ENCODE measurements at regions not wholly inside any gene's neighbourhood (a gene's known extent, or its start where the extent isn't known, plus 50 kb on each side); places are given as distances from the start of the nearest gene placed in this dataset.

- Histone ChIP-seq H3K4me3 (ENCODE audit: low read length) (no peak overlapping the region), H3K79me2 (replicated peaks; ENCODE audit: insufficient read depth, low read length) (no peaks in the 10 kb centered on the region), H4K20me1 (ENCODE audit: insufficient read depth) (no peaks in the 10 kb centered on the region), H3K9me3 (ENCODE audit: low read length) (no peaks in the 10 kb centered on the region), H3K27ac (ENCODE audit: low read length) (no peak overlapping the region), H3F3A (ENCODE audit: insufficient read depth, low read length, poor library complexity, severe bottlenecking) (no peaks in the 10 kb centered on the region), H3K4me2 (ENCODE audit: low read length) (no peak overlapping the region), H3K9me2 (ENCODE audit: insufficient read depth, low read length) (no peaks in the 10 kb centered on the region), H3K9ac (ENCODE audit: low read length) (no peak overlapping the region), H2AFZ (ENCODE audit: low read depth, low read length) (no peak overlapping the region), H3K27me3 (ENCODE audit: insufficient read depth, low read depth, low read length) (no peaks in the 10 kb centered on the region), H3K36me3 (ENCODE audit: insufficient read depth, low read length) (no peaks in the 10 kb centered on the region)
- TF ChIP-seq TAF1 (IDR thresholded peaks at IDR 0.05; ENCODE audit: low read depth), result no peak
Measured at GRCh38 chr3:20798666-20799065, 612.7 kb upstream of the SGO1 start.

DNA sequence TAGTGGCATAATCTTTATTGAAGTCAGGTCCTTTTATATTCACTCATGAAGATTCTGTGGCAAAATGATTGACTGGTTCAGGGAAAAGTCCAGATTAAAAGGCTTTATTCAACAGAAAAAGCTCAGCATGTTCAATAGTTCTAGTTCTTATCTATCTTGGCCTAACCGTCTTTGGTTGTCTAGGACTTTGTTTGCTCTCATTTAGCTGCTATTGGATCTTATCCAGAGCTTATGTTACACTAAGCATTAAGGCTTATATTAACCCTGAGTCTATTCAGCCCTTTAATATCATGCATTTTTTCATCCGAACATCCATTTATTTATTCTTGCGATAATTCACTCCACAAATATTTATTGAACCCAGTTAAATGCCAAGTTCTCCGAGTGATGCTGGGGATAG is 601.0 kb upstream of the SGO1 start:
- Histone ChIP-seq H3K9me2 (ENCODE audit: insufficient read depth, low read length) (no peaks in the 10 kb centered on the region), H4K20me1 (ENCODE audit: insufficient read depth) (no peaks in the 10 kb centered on the region), H3K4me3 (ENCODE audit: low read length) (no peak overlapping the region), H3K4me2 (ENCODE audit: low read length) (no peak overlapping the region), H3K9ac (ENCODE audit: low read length) (no peak overlapping the region), H3K27me3 (ENCODE audit: insufficient read depth, low read depth, low read length) (no peaks in the 10 kb centered on the region), H3K27ac (ENCODE audit: low read length) (no peak overlapping the region), H3K36me3 (ENCODE audit: insufficient read depth, low read length) (no peaks in the 10 kb centered on the region), H3K9me3 (ENCODE audit: low read length) (no peaks in the 10 kb centered on the region), H3K79me2 (replicated peaks; ENCODE audit: insufficient read depth, low read length) (no peaks in the 10 kb centered on the region), H2AFZ (ENCODE audit: low read depth, low read length) (no peak overlapping the region), H3F3A (ENCODE audit: insufficient read depth, low read length, poor library complexity, severe bottlenecking) (no peaks in the 10 kb centered on the region)
- TF ChIP-seq SMC3 (conservative IDR thresholded peaks at IDR 0.05; ENCODE audit: poor library complexity), result no peak
- no peak for TF ChIP-seq MXI1 (conservative IDR thresholded peaks at IDR 0.05; ENCODE audit: poor library complexity, severe bottlenecking)
- no peak for TF ChIP-seq TAF1 (IDR thresholded peaks at IDR 0.05; ENCODE audit: low read depth)
- no peak for TF ChIP-seq REST (IDR thresholded peaks at IDR 0.05; ENCODE audit: borderline replicate concordance)
- TF ChIP-seq POLR2AphosphoS5 (IDR thresholded peaks at IDR 0.05), result no peak

DNA sequence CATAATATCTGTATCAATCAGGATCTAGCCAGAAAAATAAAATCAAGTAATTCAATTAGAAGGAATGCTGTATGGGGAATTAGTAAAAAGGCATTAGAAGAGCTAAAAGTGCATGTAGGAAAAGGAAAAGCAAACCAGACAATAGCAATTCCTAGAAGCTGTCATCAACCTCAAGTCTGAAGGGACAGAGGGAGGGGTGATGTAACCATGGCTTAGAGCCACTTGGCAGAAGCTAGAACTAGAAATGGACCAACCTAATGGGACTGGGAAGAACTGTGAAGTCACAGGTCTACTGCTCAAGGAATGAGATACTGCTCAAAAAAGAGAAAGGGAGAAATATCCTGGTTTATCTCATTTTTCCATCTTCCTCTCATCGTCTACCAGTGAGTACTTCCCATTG is 590.7 kb upstream of the SGO1 start:
- no peaks in the 10 kb centered on the region for H3F3A ChIP-seq (ENCODE audit: insufficient read depth, low read length, poor library complexity, severe bottlenecking)

More for the DNA sequence above, 590.7 kb upstream of the SGO1 start:
- TF ChIP-seq EZH2 (IDR thresholded peaks at IDR 0.05; ENCODE audit: borderline replicate concordance, insufficient read depth, low read length, poor library complexity, severe bottlenecking), result no peak
- TF ChIP-seq, protein P1, sequence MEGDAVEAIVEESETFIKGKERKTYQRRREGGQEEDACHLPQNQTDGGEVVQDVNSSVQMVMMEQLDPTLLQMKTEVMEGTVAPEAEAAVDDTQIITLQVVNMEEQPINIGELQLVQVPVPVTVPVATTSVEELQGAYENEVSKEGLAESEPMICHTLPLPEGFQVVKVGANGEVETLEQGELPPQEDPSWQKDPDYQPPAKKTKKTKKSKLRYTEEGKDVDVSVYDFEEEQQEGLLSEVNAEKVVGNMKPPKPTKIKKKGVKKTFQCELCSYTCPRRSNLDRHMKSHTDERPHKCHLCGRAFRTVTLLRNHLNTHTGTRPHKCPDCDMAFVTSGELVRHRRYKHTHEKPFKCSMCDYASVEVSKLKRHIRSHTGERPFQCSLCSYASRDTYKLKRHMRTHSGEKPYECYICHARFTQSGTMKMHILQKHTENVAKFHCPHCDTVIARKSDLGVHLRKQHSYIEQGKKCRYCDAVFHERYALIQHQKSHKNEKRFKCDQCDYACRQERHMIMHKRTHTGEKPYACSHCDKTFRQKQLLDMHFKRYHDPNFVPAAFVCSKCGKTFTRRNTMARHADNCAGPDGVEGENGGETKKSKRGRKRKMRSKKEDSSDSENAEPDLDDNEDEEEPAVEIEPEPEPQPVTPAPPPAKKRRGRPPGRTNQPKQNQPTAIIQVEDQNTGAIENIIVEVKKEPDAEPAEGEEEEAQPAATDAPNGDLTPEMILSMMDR (IDR thresholded peaks at IDR 0.05; ENCODE audit: poor library complexity, severe bottlenecking), result no peak
- TF ChIP-seq REST (IDR thresholded peaks at IDR 0.05; ENCODE audit: borderline replicate concordance), result no peak
- no peak for TF ChIP-seq MXI1 (conservative IDR thresholded peaks at IDR 0.05; ENCODE audit: poor library complexity, severe bottlenecking)
- TF ChIP-seq TAF1 (IDR thresholded peaks at IDR 0.05; ENCODE audit: low read depth), result no peak
- TF ChIP-seq POLR2AphosphoS5 (IDR thresholded peaks at IDR 0.05), result no peak
- TF ChIP-seq RAD21 (conservative IDR thresholded peaks at IDR 0.05), result no peak
- no peak for TF ChIP-seq SMC3 (conservative IDR thresholded peaks at IDR 0.05; ENCODE audit: poor library complexity)
- no peak for TF ChIP-seq EP300 (conservative IDR thresholded peaks at IDR 0.05; ENCODE audit: poor library complexity, severe bottlenecking)
- Histone ChIP-seq H3K9me2 (ENCODE audit: insufficient read depth, low read length) (no peaks in the 10 kb centered on the region), H3K36me3 (ENCODE audit: insufficient read depth, low read length) (no peaks in the 10 kb centered on the region), H3K27ac (ENCODE audit: low read length) (no peak overlapping the region), H3K79me2 (replicated peaks; ENCODE audit: insufficient read depth, low read length) (no peaks in the 10 kb centered on the region), H2AFZ (ENCODE audit: low read depth, low read length) (no peak overlapping the region), H3K9me3 (ENCODE audit: low read length) (no peaks in the 10 kb centered on the region), H3K9ac (ENCODE audit: low read length) (no peak overlapping the region), H4K20me1 (ENCODE audit: insufficient read depth) (no peaks in the 10 kb centered on the region), H3K4me3 (ENCODE audit: low read length) (no peak overlapping the region), H3K4me2 (ENCODE audit: low read length) (no peak overlapping the region), H3K27me3 (ENCODE audit: insufficient read depth, low read depth, low read length) (no peaks in the 10 kb centered on the region)

Data from neural cell (in vitro differentiated cells).